VCaP (cell line): ENCODE measurements at regions not wholly inside any gene's neighbourhood (a gene's known extent, or its start where the extent isn't known, plus 50 kb on each side); places are given as distances from the start of the nearest gene placed in this dataset.
"Not testable (repeated sequence)": the region's sequence is repeated elsewhere in the genome, so short reads cannot be mapped to it uniquely, and the experiment has no call there.

Experiments
- H3K27ac ChIP-seq: fragments of 450-650 bp; 2 replicates; pipeline ENCODE4 v1.5.1; 2017
- CTCF ChIP-seq: fragments of 450-650 bp; conservative IDR thresholded peaks from 2 replicates; pipeline ENCODE4 v1.5.1; 2017; ENCODE audit warnings: mild to moderate bottlenecking, moderate library complexity

DNA sequence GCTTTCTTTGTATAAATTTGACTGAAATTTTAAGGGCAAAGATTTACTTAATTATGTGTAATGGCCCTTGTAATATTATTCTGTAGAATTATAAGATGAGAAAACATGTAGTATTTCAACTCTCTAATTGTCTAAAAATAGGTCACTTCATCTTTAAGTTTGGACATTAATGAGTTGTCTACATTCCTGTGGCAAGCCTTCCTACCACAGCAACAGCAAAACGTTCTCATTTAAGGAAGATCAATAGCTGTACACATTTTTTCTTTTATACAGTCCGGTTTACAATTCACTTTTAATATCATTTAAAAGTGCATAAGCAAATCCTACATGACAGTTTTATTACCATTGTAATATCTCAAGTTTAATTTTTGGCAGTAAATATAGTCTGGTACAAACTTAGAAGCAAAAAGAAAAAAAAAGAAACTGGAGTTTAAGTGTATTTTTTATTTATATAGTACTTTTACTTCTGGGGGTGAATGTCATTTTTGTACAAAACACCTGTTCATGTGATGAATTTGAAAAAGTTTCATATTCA, 501.8 kb downstream of the ZPLD1 start:
- no peak overlapping the region for H3K27ac ChIP-seq
- TF ChIP-seq CTCF: no peak

- TF ChIP-seq CTCF: no peak
- no peak overlapping the region for H3K27ac ChIP-seq
Observed at GRCh38 chr3:102941786-102942185, 507.0 kb downstream of the ZPLD1 start.

GRCh38 chr3:102946445-102946844, 511.6 kb downstream of the ZPLD1 start:
- H3K27ac ChIP-seq: not testable (repeated sequence)

GRCh38 chr3:102972350-102972749, 537.5 kb downstream of the ZPLD1 start:
- TF ChIP-seq CTCF: no peak
- H3K27ac ChIP-seq: no peak overlapping the region

- TF ChIP-seq CTCF: no peak
- H3K27ac ChIP-seq: no peak overlapping the region
Observed at GRCh38 chr3:102974333-102974732, 539.5 kb downstream of the ZPLD1 start.

- TF ChIP-seq CTCF: no peak
- H3K27ac ChIP-seq: no peak overlapping the region
Observed at GRCh38 chr3:102979191-102979590, 544.4 kb downstream of the ZPLD1 start.

GRCh38 chr3:102979682-102980354, 545.0 kb downstream of the ZPLD1 start:
- H3K27ac ChIP-seq: no peak overlapping the region
- no peak for TF ChIP-seq CTCF

DNA sequence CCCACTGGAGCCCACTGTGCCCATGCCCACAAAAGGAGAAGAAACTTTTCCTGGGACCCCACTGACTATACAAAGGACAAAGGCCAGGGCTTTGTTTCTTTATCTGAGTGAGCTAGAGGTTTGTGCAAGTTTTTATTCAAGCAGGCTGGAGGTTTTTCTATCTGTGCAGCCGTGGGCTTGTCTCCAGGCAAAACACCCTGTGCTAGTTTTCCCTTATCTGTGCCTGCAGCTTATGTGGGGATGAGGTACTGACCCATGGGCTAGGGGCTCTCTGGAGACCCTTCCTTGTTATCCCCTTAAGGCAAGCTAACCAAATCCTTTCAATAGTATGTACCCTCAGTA, 545.5 kb downstream of the ZPLD1 start:
- no peak overlapping the region for H3K27ac ChIP-seq

More for the DNA sequence above, 545.5 kb downstream of the ZPLD1 start:
- no peak for TF ChIP-seq CTCF
